IPS DF 4.7 (cell line): ENCODE measurements at regions not wholly inside any gene's neighbourhood (a gene's known extent, or its start where the extent isn't known, plus 50 kb on each side); places are given as distances from the start of the nearest gene placed in this dataset.

ENCODE experiments used
- DNase-seq: peaks from one replicate; pipeline ENCODE4 v3.0.0-alpha.2; 2013; ENCODE audit warnings: low spot score; ENCODE audit errors: extremely low read depth

- DNase-seq: no peak
Measured at GRCh38 chr4:125434136-125434535, 119.4 kb downstream of the FAT4 start.

DNA sequence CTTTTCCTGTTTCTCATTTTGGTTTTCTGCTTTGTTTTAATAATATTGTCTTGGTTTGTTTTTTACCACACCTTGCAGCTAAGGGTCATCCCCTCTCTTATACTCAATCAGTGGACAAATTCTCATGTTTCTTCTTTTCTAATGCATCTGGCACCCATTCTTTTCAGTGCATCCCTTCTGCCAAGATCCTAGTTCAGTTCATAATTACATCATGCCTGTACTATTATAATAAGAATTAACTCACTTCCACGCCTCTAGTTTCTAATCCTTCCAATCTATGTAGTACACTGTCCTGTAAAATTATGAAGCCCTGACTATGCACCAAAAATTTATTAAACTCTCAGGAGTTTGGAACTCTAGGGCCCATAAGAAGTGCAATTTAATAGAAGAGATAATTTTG, 126.1 kb downstream of the FAT4 start:
- DNase-seq: no peak

GRCh38 chr4:125444166-125444565, 129.4 kb downstream of the FAT4 start:
- no peak for DNase-seq

- DNase-seq: no peak
Measured at GRCh38 chr4:125445525-125445924, 130.8 kb downstream of the FAT4 start.

DNA sequence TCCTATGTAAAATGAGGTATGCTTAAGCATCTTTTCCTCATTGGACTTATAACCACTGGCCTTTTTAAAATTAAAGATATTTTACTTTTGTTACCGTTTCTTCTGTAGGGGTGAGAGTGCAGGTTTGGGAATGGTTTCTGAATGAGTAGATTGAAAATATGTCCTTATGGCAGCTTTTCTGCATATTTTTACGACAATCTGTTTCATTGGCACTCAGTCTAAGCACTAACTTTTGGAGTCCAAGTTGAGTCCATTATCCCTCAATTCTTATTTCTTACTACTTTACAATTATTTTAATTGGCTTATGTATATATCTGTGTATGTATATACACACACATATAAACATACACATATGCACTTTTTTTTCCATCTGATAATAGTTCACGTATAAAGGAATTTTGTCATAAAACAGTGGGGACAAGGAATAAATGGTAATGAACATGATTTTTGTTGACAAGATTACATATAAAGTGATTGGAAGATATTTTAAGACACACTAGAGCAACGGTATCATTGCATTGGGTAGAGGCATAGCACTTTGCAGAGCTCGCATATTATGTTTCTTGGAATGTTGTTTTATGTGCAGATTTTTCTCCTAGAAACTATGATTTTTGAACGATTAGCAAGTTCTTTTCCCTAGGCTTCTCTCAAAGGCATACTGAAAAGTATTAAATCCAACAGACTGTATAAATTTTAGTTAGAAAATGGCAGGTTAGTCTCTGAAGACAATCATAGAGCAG, 133.0 kb downstream of the FAT4 start:
- no peak for DNase-seq

GRCh38 chr4:125456075-125456474, 141.3 kb downstream of the FAT4 start:
- no peak for DNase-seq

- no peak for DNase-seq
Measured at GRCh38 chr4:125459531-125459930, 144.8 kb downstream of the FAT4 start.

DNA sequence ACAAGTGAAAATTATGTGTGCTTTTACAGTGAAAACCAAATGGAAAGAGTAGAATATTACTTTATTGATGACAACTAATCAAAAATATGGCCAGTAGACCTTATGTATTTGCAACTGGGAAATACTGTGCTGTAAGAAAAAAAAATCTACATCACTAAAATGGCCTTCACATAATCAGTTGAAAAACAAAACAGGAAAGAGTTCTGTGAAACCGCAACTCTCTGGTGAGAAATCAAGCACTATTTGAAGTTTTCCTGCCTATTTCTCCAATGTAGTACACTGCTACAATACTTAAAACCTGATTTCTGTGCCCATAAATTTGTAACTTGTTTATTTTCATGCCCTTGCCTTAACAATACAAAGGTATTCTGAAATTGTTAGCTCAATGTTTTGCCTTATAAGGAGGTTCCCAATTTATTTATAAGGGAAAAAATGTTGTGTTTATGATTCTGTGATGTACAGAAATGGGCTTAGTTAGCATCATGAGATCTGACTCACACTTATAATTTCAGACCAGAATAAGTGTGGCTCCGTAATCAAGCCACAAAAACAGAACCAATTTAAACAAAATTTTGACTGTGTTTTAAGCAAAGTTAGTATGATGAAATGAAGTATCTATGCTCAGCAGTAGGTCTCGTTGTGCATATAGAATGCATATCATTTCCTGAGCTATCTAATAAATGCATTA, 147.1 kb downstream of the FAT4 start:
- no peak for DNase-seq

- DNase-seq: no peak
Measured at GRCh38 chr4:125464146-125464545, 149.4 kb downstream of the FAT4 start.

DNA sequence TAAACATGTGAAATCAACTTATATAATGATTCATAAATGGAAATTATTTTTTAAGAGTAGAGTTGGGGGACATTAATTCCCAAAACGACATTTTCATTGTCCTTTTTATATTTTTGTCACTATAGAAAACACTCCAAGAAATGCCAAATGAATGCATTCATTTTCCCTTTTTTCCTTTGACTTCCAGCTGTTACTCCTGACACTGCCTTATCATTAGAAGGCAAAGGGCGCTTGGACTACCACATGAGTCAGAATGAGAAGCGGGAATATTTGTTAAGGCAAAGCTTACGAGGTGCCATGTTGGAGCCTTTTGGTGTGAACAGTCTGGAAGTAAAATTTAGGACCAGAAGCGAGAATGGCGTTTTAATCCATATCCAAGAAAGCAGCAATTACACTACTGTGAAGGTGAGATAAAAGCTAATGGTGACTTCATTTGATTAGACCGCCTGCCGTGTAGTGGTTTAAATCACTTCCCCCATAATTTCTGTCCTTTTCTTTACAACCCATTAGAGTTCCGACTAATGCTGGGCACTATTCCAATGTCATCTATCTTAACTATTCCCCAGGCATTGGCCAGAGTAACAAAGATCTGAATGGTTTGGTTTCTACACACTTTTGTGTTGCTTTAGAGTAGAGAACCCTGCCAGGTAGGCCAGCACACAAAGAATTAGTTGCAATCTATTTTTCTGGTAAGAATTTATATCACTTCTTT, 166.7 kb downstream of the FAT4 start:
- DNase-seq: no peak

GRCh38 chr4:125482822-125483221, 168.1 kb downstream of the FAT4 start:
- no peak for DNase-seq

DNA sequence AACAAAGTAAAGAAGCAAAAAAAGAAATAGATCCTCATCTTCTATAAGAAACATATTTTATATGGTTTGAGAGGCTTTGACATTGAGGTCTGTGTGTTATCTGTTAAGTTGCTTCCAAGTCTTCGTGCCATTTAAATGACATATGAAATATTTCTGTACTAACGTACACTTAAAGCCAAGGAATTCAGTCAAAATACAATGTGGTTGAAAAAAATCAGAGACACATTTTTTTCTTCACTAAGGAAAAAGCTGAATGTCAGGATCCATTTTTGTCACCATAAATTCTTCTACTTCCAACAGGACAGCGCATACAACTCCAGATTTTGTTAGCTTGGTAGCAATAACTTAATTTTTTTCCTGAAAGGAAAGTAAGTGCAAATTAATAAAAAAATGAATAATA, 168.5 kb downstream of the FAT4 start:
- no peak for DNase-seq

GRCh38 chr4:125484912-125485311, 170.2 kb downstream of the FAT4 start:
- DNase-seq: no peak

DNA sequence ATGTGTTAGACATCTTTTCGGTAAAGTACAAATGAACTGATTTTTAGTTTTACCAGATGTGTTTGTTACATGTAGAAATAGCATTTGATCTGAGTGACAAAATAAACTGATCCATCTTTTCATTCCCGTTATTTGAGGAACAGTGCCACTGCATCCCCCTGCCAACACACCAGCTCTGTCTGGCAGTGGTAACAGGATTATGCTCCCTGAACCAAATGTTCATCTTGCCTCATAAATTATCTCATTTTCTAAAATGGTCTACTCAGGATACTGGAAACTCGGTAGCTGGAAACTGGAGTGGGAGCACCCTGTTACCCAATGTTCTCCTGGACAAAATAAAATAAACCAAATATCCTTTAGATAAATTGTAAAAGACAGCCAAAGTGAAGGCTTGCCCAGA, 171.6 kb downstream of the FAT4 start:
- no peak for DNase-seq

GRCh38 chr4:125489952-125490690, 175.4 kb downstream of the FAT4 start:
- DNase-seq: no peak

GRCh38 chr4:125492957-125493356, 178.2 kb downstream of the FAT4 start:
- no peak for DNase-seq

DNA sequence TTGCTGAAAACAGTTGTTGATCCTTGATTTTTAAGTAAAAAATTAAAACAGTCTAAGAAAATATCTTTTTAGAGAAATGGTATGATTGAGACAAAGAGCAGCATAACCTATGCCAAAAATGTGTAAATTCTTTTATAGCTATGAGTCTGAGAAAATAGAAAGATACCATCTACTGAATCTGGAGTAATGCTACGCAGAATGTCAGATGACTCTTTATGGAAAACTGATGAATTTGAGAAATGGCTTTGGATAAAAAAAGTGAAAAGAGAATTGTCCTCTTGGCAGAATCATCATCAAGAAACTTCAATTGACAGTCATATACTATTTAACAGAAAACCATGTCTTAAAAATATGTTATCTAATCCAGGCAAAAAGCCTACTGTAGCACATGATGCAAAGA, 183.1 kb downstream of the FAT4 start:
- no peak for DNase-seq

DNA sequence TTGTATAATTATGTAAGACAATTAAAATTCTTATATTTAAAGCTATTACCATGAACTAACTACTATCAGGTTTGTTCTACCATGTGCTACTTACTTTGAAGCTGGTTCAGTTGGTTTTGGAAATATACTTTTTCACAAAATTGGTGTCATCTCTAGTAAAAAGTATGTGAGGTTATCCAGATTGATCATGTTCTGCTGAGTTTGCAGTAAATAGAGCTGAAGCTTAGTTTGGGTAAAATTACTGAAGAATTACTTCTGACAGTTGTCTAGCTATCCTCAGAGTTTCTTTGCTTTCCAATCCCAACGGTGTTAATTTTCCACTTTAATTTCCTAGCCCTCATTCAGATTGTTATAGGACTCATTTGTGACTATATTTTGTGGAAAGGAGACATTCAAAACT, 184.2 kb downstream of the FAT4 start:
- no peak for DNase-seq

DNA sequence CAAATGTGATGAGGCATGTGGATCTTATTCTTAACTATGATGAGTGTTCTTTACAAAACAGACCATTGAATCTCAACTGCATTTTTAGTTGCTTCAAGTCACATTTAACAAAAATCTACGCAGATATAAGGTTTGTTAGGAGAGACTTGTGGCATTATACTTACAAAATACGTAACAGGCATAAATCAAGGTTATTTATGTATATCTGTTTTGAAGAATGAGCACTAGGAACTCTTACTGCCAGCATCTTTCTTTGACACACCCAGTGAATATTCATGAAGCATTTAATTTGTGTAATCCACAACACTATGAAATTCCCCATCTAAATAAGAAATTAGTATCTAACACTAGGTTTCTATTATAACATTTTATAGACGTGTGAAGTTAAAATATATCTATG, 186.3 kb downstream of the FAT4 start:
- DNase-seq: no peak

- DNase-seq: no peak
Measured at GRCh38 chr4:125501568-125501967, 186.8 kb downstream of the FAT4 start.

DNA sequence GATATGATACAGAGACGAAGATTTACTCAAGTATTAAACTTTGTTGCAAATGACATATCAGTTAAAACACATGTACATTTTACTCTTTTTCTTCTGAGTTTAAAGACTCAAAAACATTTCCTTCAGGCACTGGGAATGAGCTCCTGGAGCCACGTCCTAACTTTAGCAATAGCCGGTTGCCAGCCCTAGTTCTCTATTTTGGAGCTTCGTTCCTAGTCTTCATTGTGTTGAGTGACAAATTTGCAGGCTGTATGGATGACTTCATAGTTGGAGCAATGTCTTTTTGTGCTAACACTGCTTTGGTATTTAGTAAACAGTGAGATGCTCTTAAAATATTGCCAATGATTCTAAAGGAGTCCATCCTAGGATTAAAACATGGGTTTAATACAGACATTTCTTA, 190.9 kb downstream of the FAT4 start:
- DNase-seq: no peak

DNA sequence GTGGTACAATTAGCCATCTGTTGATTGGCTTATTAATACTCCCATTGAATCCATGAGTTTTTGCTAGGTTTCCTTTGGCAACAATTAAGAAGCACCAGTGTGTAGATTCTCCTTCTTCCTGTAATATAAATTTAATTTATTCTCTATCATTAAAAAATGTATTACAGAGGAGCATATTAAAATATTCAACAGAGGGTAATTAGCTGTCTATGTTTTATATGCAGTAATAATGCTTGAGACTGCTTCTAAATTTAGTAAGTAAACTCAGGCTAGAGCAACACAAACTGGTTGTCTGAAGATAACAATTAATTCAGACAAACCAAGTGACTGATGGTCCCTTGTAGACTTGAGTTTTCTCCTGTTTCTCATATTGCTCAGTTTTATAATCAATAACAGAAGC, 192.4 kb downstream of the FAT4 start:
- no peak for DNase-seq
